ENCODE measurements at regions not wholly inside any gene's neighbourhood (a gene's known extent, or its start where the extent isn't known, plus 50 kb on each side); places are given as distances from the start of the nearest gene placed in this dataset.

DNA sequence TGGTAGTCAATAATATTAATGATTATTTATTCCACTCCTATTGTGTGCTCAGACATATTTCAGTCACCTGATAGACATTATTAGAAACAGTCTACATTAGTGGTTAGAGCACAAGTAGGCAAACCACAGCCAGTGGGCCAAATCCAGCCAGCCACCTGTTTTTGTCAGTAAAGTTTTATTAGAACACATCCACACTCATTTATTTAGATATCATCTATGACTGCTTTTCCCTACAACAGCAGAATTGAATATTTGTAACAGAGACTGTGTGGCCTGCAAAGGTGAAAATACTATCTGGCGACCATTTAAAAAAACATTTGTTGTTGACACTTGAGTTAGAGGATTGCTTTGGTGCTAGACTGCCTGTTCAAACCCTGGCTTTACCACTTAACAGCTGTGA is 220.0 kb upstream of the ZFP64 start:
- no peak overlapping the region for H3K4me3 ChIP-seq (ENCODE audit: low read depth, low read length)
- TF ChIP-seq, protein P1, sequence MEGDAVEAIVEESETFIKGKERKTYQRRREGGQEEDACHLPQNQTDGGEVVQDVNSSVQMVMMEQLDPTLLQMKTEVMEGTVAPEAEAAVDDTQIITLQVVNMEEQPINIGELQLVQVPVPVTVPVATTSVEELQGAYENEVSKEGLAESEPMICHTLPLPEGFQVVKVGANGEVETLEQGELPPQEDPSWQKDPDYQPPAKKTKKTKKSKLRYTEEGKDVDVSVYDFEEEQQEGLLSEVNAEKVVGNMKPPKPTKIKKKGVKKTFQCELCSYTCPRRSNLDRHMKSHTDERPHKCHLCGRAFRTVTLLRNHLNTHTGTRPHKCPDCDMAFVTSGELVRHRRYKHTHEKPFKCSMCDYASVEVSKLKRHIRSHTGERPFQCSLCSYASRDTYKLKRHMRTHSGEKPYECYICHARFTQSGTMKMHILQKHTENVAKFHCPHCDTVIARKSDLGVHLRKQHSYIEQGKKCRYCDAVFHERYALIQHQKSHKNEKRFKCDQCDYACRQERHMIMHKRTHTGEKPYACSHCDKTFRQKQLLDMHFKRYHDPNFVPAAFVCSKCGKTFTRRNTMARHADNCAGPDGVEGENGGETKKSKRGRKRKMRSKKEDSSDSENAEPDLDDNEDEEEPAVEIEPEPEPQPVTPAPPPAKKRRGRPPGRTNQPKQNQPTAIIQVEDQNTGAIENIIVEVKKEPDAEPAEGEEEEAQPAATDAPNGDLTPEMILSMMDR (IDR thresholded peaks at IDR 0.05; ENCODE audit: borderline replicate concordance, insufficient read depth, low read depth, low read length), result no peak

GRCh38 chr20:52410731-52411234 is 219.2 kb upstream of the ZFP64 start:
- TF ChIP-seq, protein P1 (IDR thresholded peaks at IDR 0.05; ENCODE audit: borderline replicate concordance, insufficient read depth, low read depth, low read length), result no peak

GRCh38 chr20:52410182-52410647 is 218.6 kb upstream of the ZFP64 start:
- TF ChIP-seq, protein P1 (IDR thresholded peaks at IDR 0.05; ENCODE audit: borderline replicate concordance, insufficient read depth, low read depth, low read length), result no peak
- no peak overlapping the region for H3K4me3 ChIP-seq (ENCODE audit: low read depth, low read length)

More at GRCh38 chr20:52410731-52411234, 219.2 kb upstream of the ZFP64 start:
- no peak overlapping the region for H3K4me3 ChIP-seq (ENCODE audit: low read depth, low read length)

GRCh38 chr20:52405986-52406385 is 214.4 kb upstream of the ZFP64 start:
- TF ChIP-seq, protein P1 (IDR thresholded peaks at IDR 0.05; ENCODE audit: borderline replicate concordance, insufficient read depth, low read depth, low read length), result no peak
- H3K4me3 ChIP-seq (ENCODE audit: low read depth, low read length), result no peak overlapping the region

DNA sequence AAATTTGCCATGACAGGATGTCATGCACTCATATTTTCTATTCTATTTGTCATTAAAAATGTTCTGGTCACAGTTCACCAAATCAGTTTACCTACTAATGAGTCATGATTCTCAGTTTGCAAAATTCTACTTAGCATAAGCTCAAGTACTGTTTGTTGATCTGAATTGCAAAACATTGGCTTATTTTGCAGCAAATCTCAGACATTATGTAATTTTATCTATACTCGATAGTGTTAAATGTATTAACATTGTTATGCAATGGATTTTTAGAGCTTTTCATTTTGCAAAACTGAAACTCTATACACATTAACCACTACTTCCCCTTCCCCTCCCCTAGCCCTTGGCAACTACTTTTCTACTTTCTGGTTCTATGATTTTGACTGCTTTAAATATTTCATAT is 213.8 kb upstream of the ZFP64 start:
- no peak overlapping the region for H3K4me3 ChIP-seq (ENCODE audit: low read depth, low read length)
- TF ChIP-seq, protein P1 (IDR thresholded peaks at IDR 0.05; ENCODE audit: borderline replicate concordance, insufficient read depth, low read depth, low read length), result no peak

- TF ChIP-seq, protein P1 (IDR thresholded peaks at IDR 0.05; ENCODE audit: borderline replicate concordance, insufficient read depth, low read depth, low read length), result no peak
- H3K4me3 ChIP-seq (ENCODE audit: low read depth, low read length), result no peak overlapping the region
Measured at GRCh38 chr20:52404671-52405070, 213.1 kb upstream of the ZFP64 start.

DNA sequence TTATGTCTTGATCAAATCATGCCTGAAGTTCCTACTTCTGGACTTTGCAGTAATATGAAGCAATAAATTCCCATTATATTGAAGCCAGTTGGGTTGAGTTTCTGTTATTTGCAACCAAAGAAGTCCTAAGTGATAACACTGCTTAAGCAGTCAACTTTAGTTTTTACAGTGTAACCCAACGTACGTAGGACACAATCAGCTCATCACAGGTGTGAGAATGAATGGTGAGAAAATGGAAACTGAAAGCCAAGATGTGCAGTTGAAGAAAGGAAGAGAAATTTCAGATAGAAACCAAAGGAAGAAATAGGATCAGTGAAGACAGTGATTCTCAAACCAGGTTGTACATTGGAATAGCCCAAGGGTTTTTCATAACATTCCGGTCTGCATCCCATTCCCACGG is 211.4 kb upstream of the ZFP64 start:
- TF ChIP-seq, protein P1 (IDR thresholded peaks at IDR 0.05; ENCODE audit: borderline replicate concordance, insufficient read depth, low read depth, low read length), result no peak

More for the DNA sequence above, 211.4 kb upstream of the ZFP64 start:
- H3K4me3 ChIP-seq (ENCODE audit: low read depth, low read length), result no peak overlapping the region

All from GM12875 (cell line).